Stomach (tissue), 4 donors: ENCODE measurements at regions not wholly inside any gene's neighbourhood (a gene's known extent, or its start where the extent isn't known, plus 50 kb on each side); places are given as distances from the start of the nearest gene placed in this dataset.
"Not testable (repeated sequence)": the region's sequence is repeated elsewhere in the genome, so short reads cannot be mapped to it uniquely, and the experiment has no call there.

Experiments used
- EP300 ChIP-seq: sonication (generic); formaldehyde crosslinking; IDR thresholded peaks from one replicate; pipeline ENCODE4 v1.6.1; 2017; ENCODE audit warnings: antibody characterized with exemption
- POLR2A ChIP-seq, 4 donors: fragments of 450-650 bp; IDR thresholded peaks; one replicate each; pipeline ENCODE4 v1.6.1; 2016; ENCODE audit warnings: antibody characterized with exemption in 4 of 4, control low read depth in 2 of 4, mild to moderate bottlenecking in 1 of 4, moderate library complexity in 1 of 4
- TF ChIP-seq, protein P1 (sequence below), 7 experiments: fragments of 450-650 bp in 4 of 7; fragments of 200-600 bp in 3 of 7; sonication (generic) in 3 of 7; IDR thresholded peaks; one replicate each; pipeline ENCODE4 v1.5.1; 2016 to 2019; ENCODE audit warnings: antibody characterized with exemption in 7 of 7, control low read depth in 2 of 7, mild to moderate bottlenecking in 1 of 7

DNA sequence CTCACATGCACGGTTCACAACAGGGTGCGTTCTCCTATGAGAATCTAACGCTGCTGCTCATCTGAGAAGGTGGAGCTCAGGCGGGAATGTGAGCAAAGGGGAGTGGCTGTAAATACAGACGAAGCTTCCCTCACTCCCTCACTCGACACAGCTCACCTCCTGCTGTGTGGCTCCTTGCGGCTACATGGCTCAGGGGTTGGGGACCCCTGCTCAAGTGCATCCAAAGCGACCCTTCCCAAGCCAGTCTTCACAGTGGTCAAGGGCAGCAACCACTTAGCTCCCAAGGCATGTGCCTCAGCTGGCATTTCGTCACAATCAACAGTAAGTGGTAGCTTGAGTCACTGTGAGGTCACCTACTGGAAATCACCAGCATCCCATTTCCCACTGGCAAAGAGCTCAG lies 64.6 kb upstream of the SCGB1C2 start:
- TF ChIP-seq, protein P1, sequence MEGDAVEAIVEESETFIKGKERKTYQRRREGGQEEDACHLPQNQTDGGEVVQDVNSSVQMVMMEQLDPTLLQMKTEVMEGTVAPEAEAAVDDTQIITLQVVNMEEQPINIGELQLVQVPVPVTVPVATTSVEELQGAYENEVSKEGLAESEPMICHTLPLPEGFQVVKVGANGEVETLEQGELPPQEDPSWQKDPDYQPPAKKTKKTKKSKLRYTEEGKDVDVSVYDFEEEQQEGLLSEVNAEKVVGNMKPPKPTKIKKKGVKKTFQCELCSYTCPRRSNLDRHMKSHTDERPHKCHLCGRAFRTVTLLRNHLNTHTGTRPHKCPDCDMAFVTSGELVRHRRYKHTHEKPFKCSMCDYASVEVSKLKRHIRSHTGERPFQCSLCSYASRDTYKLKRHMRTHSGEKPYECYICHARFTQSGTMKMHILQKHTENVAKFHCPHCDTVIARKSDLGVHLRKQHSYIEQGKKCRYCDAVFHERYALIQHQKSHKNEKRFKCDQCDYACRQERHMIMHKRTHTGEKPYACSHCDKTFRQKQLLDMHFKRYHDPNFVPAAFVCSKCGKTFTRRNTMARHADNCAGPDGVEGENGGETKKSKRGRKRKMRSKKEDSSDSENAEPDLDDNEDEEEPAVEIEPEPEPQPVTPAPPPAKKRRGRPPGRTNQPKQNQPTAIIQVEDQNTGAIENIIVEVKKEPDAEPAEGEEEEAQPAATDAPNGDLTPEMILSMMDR (IDR thresholded peaks at IDR 0.05): not testable (repeated sequence)
- not testable (repeated sequence) for TF ChIP-seq POLR2A (IDR thresholded peaks at IDR 0.05); EP300
